Activated CD4-positive, CD25-positive, alpha-beta regulatory T cell (primary cell): ENCODE measurements at regions not wholly inside any gene's neighbourhood (a gene's known extent, or its start where the extent isn't known, plus 50 kb on each side); places are given as distances from the start of the nearest gene placed in this dataset.

ENCODE experiments used
- DNase-seq, 4 experiments: peaks; one replicate each; lab custom pipeline; 2025; lab: John Stamatoyannopoulos, UW

DNA sequence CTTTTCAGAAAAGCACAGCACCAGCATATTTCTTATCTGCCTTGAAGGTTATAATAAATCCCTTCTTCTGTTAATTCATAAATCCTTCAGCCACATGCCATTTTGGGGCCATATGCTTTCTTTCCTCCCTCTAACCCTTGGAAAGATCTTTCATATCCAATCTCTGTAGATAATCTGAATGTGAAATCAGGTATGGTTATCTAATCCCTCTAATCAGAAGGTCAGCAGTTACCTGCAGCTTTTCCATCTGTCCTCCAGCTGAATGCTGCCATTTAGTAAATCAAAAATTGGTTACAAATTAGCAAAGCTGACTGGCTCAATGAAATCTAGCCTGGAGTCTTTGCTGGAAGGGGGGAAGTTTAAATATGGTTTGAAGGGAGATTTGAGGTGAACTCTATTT lies 230.5 kb downstream of the PIK3C3 start:
- no peak for DNase-seq

DNA sequence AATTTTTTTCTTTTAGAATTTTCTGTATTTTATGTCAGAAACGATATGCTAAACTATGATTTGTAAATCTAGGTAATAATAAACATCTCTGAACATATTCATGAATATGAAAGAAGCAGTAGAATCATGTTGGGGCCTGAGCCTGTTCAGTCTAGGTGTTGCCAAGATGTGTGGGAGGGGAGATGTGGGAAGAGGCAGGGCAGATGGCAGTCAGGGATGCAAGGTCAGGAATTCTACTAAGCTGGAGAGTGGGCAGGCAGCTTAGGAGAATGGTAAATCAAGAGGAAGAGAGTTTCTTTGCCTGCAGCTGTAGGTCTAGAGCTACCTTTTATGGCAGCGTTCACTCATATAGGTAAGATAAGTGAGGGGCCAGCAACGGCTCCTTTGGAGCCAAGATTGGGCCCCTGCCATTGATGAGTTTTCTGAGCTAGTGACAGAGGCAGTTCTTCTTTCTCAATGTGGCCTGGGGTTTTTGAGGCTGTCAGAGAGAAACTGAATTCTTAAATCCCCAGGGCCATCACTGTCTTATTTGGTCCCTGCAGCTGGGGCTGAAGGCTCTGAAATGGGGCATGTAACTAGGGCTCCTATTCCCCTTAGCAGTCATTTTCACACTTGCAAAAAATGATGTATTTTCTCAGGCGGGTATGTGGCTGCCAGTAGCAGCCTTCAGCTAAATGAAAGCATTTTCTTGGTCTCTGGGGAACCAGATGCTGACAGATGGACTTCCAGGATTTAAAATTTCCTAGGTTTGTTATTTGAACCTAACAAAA lies 232.8 kb downstream of the PIK3C3 start:
- no peak for DNase-seq

DNA sequence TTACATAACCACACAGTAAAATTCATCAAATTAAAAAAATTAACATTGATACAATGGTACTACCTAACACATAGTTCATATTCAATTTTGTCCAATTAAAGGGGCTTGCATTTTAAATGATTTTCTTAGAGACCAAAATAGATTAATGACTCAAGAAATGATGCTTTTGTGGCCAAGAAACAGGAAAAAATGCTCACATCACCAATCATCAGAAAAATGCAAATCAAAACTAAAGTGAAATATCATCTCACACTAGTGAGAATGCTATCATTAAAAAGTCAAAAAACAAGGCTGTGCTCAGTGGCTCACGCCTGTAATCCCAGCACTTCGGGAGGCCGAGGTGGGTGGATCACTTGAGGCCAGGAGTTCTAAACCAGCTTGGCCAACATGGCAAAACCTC lies 235.6 kb downstream of the PIK3C3 start:
- DNase-seq: no peak

DNA sequence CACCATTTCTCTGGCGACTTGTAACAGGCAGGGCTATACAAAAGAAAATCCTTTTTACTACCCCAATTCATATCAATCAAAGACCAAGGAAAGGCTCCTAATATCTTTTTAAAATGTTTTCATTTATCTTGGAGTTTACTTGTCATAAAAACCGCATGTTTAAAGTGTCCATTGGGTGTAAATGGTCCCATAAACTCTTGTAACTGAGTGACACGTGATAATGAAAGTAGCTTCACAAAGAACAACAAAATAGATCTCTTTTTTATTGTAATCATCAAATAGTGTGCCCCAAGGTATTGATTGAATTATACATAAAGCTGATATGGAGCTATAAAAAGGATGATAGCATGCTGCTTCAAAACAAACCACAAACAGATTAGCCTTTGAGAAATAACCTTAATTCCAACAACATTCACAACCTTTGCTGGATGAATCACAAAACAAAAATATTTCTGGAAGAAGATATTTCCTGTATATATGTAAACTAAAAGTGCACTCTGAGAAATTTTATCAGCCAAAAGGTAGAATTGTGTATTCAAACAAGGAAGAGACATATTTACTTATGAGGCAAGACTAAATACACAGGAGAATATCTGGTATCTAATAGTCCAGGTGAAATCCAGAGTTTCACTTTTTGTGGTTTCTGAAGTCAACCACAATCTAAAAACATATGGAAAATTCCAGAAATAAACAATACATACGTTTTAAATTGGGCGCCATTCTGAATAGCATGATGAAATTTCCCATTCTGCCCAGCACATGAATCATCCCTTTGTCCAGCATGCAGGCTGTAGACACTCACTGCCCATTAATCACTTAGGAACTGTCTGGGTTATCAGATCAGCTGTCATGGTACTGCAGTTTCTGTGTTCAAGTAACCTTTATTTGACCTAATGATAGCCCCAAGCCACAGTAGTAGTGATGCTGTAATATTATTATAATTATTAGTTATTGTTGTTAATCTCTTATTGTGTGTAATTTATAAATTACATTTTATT lies 237.5 kb downstream of the PIK3C3 start:
- DNase-seq: no peak

DNA sequence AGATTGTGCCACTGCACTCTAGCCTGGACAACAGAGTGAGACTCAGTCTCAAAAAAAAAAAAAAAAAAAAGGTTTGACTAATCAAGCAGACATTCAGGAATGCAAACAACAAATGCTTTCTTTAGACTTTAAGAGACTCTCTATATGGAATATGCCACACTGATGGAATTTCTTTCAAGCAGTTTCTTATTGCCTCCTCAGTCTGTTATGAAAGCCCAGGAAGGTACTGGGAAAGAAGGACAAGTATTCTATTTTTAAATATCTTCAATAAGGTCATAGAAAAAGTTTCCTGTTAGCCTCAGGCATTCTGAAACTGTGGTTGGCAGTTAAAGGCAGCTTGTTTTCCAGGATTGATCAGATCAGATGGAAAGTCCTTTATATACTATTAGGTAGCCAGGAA lies 241.6 kb downstream of the PIK3C3 start:
- no peak for DNase-seq

DNA sequence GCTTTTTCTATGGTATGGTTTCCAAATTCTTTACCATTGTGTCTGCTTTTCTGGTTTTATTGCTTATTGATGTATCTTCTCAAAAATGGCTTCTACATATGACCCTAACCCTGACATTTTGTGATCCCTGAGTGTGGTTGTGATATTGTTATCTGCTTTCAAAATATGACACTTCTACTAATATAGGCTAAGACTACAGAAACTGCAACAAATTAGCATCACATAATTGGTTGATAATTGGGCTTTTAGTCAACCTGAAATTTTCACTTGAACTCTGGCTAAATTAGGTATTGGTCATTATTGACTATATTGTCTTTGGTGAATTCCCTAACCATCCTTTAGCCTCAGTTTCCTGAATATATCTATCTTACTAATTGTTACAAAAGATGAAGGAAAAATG lies 246.1 kb downstream of the PIK3C3 start:
- no peak for DNase-seq

DNA sequence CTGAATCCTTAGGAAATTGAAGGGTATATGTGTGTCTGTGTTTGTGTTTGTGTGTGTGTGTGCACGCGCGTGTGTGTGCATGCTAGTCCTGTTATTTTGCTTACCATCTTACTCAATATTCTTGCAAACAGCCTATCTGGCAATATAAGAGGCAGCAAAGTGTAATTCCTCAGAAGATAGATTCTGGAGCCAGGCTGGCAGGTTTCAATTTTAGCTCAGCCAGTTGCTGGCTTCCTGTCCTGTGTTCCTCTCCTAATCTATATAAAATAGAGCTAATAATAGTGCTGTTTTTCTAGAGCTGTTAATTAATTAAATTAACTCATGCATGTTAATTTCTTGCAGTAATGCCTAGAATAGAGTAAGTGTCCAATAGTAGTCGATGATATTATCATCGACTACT lies 256.2 kb downstream of the PIK3C3 start:
- DNase-seq: no peak

DNA sequence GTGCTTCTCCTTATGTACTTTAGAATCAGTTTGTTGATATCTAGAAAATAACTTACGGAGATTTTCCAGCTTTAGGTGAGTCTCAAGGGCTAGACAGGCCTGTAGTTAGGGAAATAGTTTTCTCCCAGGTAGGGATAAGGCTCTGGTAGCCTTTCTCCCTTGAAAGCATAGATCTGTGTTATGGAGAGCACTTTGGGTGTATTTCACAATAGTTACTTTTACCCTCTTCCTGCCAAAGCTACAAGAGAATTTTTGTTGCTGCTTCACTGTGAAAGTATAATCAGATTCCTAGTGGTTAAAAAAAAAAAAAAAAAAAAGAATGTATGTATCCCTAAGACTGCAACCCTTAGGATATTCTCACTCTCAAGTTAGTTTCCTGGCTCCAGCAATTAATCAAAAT lies 267.5 kb downstream of the PIK3C3 start:
- DNase-seq: no peak

DNA sequence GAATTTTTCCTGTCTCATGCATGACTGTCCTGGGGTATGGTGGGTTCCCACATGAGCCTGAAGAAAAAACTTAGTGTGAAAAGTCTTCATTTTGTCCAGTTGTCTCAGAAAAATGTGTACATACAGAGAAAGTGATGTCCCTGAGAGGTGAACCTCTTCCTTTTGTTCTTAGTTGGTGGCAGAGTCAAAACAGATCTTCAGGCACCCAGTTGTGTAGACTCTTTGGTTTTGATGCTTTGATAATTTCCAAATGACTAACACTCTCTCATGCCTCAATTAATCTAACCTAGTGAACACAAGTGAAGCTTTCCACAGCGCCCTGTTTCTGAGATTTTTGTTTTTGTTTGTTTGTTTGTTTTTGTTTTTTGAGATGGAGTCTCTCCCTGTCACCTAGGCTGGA lies 273.5 kb downstream of the PIK3C3 start:
- DNase-seq: no peak

DNA sequence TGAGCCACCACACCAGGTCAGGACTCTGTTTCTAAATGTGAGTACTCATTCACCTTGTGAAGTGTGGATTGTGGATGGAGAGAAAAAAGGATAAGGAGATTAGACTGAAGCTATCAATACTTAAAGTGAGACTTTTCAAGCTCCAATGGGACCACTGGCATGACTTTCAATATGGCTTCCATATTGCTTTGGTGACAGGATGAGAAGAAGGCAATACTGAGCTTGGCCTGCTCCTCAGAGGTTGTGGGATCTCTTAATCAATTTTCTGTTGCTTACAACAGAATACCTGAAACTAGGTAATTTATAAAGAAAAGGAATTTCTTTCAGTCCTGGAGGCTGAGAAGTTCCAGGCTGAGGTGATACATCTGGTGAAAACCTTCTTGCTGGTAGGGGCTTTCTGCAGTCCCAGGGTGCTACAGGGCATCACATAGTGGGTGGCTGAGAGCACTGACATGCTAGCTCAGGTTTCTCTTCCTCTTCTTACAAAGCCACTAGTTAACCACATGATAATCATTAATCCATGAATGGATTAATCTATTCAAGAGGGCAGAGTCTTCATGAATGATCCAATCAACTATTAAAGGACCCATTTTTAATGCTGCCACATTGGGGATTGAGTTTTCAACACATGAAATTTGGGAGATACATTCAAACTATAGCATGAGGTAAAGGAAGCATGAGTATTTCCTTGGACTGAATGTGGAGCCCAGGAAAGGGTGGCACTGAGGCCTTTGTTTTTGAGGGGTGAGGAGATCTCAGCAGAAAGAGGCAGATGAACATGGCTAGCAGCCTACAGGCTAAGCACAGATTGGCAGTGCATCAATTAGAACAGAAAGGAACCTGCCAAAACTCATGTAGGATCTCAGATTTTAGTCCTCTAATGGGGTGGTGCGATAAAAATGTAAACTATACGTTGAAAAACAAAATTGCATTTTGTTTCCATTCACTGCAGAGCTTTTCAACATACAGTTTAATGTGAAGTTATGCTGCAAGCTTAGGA lies 274.5 kb downstream of the PIK3C3 start:
- DNase-seq: no peak

DNA sequence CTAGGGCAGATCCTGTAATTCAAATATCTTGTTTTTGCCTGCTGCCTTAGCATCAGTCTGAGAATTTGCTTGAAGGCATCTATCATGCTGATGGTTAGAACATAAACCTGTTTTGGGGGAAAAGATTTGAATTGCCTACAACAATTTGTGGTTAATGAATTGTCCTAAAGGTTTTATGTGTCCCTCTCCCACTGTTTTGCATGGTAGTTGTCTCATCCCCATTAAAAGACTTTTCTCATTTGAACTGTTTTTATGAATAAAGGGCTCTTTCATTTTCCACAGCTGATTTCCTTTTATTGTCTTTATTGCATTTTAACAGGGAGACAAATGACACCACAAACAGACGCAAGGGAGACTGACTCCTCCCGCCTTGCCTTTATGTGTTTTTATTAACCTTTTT lies 275.6 kb downstream of the PIK3C3 start:
- DNase-seq: no peak

DNA sequence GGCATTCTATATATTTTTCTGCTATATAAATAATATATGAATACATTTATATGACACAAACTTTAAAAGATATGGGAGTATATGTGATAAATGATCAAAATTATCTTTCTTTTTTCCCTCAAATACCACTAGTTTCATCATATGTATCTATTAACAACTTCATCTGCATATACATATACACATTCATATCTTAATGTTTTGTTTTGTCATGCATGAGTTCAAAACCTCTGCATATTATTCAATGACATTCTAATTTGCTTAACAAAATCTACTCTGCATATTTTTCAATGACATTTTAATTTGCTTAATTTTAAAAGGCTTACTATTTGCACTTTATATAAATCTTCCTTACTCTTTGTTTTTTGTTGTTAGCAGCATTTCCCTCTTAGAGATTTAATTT lies 276.2 kb downstream of the PIK3C3 start:
- DNase-seq: no peak

DNA sequence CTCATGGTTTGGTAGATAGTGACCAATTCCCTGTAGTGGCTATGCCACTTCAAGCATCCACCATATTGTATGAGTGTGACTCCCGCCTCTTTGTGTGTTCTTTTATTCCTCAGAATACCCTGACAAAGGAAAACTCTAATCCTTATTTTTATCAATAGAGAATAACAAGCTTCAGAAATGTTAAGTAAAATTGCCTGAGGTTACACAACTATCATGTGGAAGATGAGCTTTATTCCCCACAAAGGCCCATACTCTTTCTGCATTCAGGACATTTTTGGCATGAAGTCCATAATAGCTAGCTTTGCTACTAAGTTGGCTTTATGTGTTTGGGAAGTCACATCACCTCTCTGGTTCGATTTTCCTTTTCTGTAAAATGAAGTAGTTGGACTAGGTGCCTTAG lies 276.8 kb downstream of the PIK3C3 start:
- DNase-seq: no peak

DNA sequence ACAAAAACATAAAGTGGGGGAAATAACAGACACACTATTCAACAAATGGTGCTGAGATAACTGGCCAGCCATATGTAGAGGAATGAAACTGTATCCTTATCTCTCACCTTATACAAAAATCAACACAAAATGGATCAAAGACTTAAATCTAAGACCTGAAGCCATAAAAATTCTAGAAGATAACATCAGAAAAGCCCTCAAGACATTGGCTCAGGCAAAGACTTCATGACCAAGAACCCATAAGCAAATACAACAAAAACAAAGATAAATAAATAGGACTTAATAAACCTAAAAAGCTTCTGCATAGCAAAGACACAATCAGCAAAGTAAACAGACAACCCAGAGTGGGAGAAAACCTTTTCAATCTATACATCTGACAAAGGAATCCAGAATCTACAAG lies 278.9 kb downstream of the PIK3C3 start:
- DNase-seq: no peak

DNA sequence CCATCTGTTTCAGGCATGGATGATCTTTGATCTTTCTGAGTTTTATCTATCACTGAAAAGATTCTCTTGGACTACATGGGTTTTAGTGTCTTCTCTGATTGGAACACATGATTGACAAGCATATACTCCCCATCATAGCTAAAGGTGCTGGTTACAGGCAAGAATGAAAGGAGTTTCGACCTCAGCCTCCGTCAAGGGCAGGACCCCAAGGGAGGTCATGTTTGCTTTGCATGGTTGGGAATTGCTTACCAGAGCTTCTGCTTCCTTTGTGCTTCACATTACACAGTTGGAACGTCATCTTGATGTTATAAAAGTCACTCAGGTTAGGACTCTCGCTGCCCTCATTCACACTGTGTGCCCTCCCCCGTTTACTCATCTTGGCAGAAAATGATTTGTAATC lies 287.7 kb downstream of the PIK3C3 start:
- DNase-seq: no peak

DNA sequence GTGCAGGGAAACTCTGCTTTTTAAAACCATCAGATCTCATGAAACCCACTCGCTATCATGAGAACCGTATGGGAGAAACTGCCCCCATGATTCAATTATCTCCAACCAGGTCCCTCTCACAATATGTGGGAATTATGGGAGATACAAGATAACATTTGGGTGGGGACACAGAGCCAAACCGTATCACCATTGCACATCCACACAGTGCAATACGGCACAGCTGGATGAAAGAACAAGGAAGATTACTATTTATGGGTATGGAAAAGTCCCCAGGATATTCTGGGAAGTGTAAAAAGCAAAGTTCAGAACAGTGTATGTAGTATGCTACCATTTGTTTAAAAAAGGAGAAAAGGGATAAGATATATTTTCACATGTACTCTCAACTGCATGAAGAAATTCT lies 290.1 kb downstream of the PIK3C3 start:
- DNase-seq: no peak

DNA sequence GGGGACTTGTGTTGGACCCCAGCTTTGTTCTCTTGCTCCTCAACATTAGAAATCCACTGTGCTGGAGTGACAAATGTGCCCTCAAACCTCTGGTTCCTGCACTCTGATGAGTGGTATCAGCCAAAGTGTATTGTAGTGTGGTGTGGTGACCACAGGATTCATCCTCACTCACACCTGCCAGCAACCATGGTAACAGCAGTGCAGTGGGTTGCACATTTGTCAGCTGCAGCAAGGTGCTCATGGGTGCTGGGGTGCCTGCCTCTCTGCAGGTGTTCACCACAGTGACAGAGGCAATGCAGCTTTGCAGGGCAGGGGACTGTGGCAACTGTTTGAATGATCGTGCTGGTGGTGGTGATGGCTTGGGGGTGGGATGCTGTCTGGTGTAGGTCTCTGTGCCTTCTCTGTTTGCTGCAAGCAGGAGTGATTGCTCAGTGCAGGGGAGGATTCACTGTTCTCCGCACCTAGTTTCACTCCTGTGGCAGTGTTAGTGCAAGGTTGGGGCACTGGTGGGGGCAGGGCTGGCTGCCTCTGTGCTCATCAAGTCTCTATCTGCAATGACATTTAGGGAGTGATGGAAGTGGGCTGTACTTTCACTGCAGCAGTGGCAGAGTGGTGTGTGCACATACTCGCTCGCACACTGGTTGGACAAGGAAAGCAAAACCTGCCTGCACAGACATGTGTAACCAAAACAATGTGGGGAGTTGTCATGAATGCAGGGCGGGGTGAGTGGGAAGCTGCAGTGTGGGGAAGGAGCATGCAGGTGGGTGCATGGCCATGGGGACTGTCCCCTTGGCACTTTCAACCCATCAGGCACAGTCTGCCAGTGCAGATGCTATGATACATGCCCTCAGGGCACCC lies 301.1 kb downstream of the PIK3C3 start:
- no peak for DNase-seq

DNA sequence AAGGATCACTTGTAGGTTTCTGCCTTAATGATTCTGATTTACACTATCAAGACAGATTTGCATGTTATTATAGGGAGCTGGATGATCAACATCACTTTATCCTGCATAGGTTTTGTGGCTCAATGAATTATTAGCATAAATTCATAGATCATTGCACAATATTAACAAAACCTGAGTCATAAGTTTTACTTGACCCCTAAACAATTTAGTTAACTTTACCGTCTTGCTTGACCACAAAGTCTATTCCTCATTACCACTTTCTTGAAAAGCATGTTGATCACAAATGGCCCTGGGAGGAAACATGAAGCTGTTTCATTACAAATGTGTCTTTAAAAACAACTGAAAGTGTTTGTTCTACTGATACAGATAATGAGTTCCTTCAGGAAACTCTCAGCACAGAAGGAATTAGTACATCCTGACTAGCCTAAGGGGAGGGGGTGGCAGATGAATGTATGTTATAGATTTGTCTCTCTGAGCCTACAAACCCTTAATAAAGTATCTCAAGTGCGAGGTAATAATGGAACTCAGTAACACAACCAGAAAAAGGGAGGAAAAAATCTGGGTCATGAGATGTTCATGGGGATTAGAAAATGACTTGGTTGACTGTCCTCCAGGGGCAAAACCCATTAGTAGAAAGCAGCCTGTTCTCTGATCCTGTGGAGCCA lies 303.4 kb downstream of the PIK3C3 start:
- DNase-seq: no peak

DNA sequence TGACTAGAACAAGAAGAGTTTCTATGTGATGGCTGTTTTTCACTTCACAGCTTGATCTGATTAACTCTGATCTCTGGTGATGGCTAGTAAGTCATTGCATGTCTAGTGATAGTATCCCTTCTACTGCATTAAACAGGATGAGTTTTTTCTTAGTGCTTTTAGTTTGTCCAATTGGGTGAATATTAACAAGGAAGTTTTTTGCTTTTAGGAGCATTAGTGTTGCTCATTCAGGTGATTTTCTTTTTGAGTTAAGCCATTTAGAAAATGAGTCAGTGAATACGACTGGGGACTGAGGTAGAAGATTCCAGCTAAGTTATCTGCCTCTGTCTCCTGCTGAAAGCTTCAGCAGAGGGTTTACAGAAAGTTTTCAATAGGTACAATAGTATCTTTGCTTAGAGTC lies 306.7 kb downstream of the PIK3C3 start:
- no peak for DNase-seq

DNA sequence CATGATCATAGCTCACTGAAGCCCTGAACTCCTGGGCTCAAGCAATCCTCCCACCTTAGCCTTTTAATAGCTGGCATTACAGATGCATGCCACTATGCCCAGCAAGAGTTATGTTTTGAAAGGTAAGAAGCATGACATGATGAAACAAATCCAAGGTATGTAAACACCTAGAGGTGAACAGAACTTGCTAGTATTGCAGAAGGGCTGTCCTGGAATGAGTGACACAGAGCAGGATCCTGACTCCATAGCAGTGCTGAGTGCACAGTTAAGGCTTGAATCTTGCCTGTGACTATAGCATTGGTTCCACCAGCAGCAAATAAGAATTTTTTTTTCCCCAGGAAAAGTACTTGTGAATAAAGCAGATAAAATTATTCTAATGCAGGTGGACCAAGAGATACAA lies 309.5 kb downstream of the PIK3C3 start:
- no peak for DNase-seq
